Activated CD4-positive, alpha-beta T cell treated with anti-CD3 and anti-CD28 coated beads for 4 hours (primary cell): ENCODE measurements at regions not wholly inside any gene's neighbourhood (a gene's known extent, or its start where the extent isn't known, plus 50 kb on each side); places are given as distances from the start of the nearest gene placed in this dataset.
"Not testable (repeated sequence)": the region's sequence is repeated elsewhere in the genome, so short reads cannot be mapped to it uniquely, and the experiment has no call there.

Experiments used
- DNase-seq, 2 donors: peaks; one replicate each; pipeline ENCODE4 v3.0.0-alpha.2; 2020

- DNase-seq: no peak
Observed at GRCh38 chr2:125736306-125736705, 919.7 kb upstream of the GYPC start.

GRCh38 chr2:125745514-125745913 lies 910.4 kb upstream of the GYPC start:
- no peak for DNase-seq

GRCh38 chr2:125746321-125747164 lies 909.4 kb upstream of the GYPC start:
- no peak for DNase-seq

GRCh38 chr2:125747165-125747425 lies 908.9 kb upstream of the GYPC start:
- no peak for DNase-seq

GRCh38 chr2:125756431-125756830 lies 899.5 kb upstream of the GYPC start:
- no peak for DNase-seq

GRCh38 chr2:125796784-125797183 lies 859.2 kb upstream of the GYPC start:
- DNase-seq: no peak

GRCh38 chr2:125797192-125797591 lies 858.8 kb upstream of the GYPC start:
- no peak for DNase-seq

GRCh38 chr2:125822746-125823145 lies 833.2 kb upstream of the GYPC start:
- DNase-seq: no peak

GRCh38 chr2:125825781-125826180 lies 830.2 kb upstream of the GYPC start:
- not testable (repeated sequence) for DNase-seq

GRCh38 chr2:125837128-125837527 lies 818.8 kb upstream of the GYPC start:
- no peak for DNase-seq

GRCh38 chr2:125837611-125838010 lies 818.3 kb upstream of the GYPC start:
- no peak for DNase-seq

- DNase-seq: no peak
Observed at GRCh38 chr2:125839945-125840344, 816.0 kb upstream of the GYPC start.

- DNase-seq: no peak
Observed at GRCh38 chr2:125842041-125842440, 813.9 kb upstream of the GYPC start.

GRCh38 chr2:125850541-125850940 lies 805.4 kb upstream of the GYPC start:
- no peak for DNase-seq

- DNase-seq: no peak
Observed at GRCh38 chr2:125852364-125852763, 803.6 kb upstream of the GYPC start.

- no peak for DNase-seq
Observed at GRCh38 chr2:125853626-125854025, 802.3 kb upstream of the GYPC start.

GRCh38 chr2:125855204-125855603 lies 800.8 kb upstream of the GYPC start:
- no peak for DNase-seq

GRCh38 chr2:125857971-125858794 lies 797.8 kb upstream of the GYPC start:
- no peak for DNase-seq

- no peak for DNase-seq
Observed at GRCh38 chr2:125861461-125861860, 794.5 kb upstream of the GYPC start.

- no peak for DNase-seq
Observed at GRCh38 chr2:125867908-125868307, 788.0 kb upstream of the GYPC start.

- no peak for DNase-seq
Observed at GRCh38 chr2:125870264-125870663, 785.7 kb upstream of the GYPC start.

GRCh38 chr2:125870746-125871145 lies 785.2 kb upstream of the GYPC start:
- DNase-seq: no peak

- DNase-seq: no peak
Observed at GRCh38 chr2:125874564-125874963, 781.4 kb upstream of the GYPC start.

GRCh38 chr2:125885340-125885739 lies 770.6 kb upstream of the GYPC start:
- no peak for DNase-seq
